ENCODE measurements at regions not wholly inside any gene's neighbourhood (a gene's known extent, or its start where the extent isn't known, plus 50 kb on each side); places are given as distances from the start of the nearest gene placed in this dataset.

GRCh38 chr16:49914657-49915056, 58.7 kb upstream of the ZNF423 start:
- WGBS, 2 donors: 52 to 56% methylated on average over 5 of the region's 5 CpGs
- intact Hi-C loops (cut with DNase I): loop anchor here in 1 of 10 donors (10.0 kb wide), 1 partner anchor 420 kb away; no protein-coding TSS in a partner anchor
- no peak for DNase-seq
- Histone ChIP-seq H3K27ac (no peak overlapping the region), H3K4me3 (no peak overlapping the region), H3K9me3 (peaks cover 0 to 3% (median 0%) of the 10 kb centered on the region in 11 donors), H3K27me3 (peaks cover 0 to 13% (median 0%) of the 10 kb centered on the region in 7 donors), H3K4me1 (no peaks in the 10 kb centered on the region), H3K36me3 (no peaks in the 10 kb centered on the region)
- ATAC-seq: no peak
- TF ChIP-seq, protein P1, sequence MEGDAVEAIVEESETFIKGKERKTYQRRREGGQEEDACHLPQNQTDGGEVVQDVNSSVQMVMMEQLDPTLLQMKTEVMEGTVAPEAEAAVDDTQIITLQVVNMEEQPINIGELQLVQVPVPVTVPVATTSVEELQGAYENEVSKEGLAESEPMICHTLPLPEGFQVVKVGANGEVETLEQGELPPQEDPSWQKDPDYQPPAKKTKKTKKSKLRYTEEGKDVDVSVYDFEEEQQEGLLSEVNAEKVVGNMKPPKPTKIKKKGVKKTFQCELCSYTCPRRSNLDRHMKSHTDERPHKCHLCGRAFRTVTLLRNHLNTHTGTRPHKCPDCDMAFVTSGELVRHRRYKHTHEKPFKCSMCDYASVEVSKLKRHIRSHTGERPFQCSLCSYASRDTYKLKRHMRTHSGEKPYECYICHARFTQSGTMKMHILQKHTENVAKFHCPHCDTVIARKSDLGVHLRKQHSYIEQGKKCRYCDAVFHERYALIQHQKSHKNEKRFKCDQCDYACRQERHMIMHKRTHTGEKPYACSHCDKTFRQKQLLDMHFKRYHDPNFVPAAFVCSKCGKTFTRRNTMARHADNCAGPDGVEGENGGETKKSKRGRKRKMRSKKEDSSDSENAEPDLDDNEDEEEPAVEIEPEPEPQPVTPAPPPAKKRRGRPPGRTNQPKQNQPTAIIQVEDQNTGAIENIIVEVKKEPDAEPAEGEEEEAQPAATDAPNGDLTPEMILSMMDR (IDR thresholded peaks at IDR 0.05): no peak

GRCh38 chr16:49918257-49918656, 62.3 kb upstream of the ZNF423 start:
- TF ChIP-seq, protein P1 (IDR thresholded peaks at IDR 0.05): no peak
- Histone ChIP-seq H3K9me3 (no peaks in the 10 kb centered on the region), H3K27me3 (peaks cover 0 to 22% (median 4%) of the 10 kb centered on the region in 7 donors), H3K27ac (no peak overlapping the region), H3K4me1 (peaks cover 0 to 4% (median 0%) of the 10 kb centered on the region in 9 donors), H3K4me3 (no peak overlapping the region), H3K36me3 (no peaks in the 10 kb centered on the region)
- WGBS, 2 donors: 89 to 92% methylated on average over 8 of the region's 8 CpGs
- intact Hi-C loops (cut with DNase I): loop anchor here in 1 of 10 donors (10.0 kb wide), 1 partner anchor 423 kb away; no protein-coding TSS in a partner anchor
- ATAC-seq (no peak), DNase-seq (no peak)

GRCh38 chr16:49919327-49919726, 63.4 kb upstream of the ZNF423 start:
- H3K9me3 ChIP-seq: no peaks in the 10 kb centered on the region
- intact Hi-C loops (cut with DNase I): loop anchor here in 1 of 10 donors (10.0 kb wide), 1 partner anchor 425 kb away; no protein-coding TSS in a partner anchor
- H3K4me1 ChIP-seq: peaks cover 0 to 4% (median 0%) of the 10 kb centered on the region in 9 donors
- no peaks in the 10 kb centered on the region for H3K36me3 ChIP-seq
- peaks cover 0 to 22% (median 4%) of the 10 kb centered on the region in 7 donors for H3K27me3 ChIP-seq
- no peak overlapping the region for H3K4me3 ChIP-seq
- DNase-seq: no peak
- 93 to 98% methylated on average over 3 of the region's 3 CpGs for WGBS, 2 donors
- no peak overlapping the region for H3K27ac ChIP-seq
- ATAC-seq: no peak
- TF ChIP-seq, protein P1 (IDR thresholded peaks at IDR 0.05): no peak

- Histone ChIP-seq H3K27me3 (peaks cover 0 to 22% (median 6%) of the 10 kb centered on the region in 7 donors), H3K27ac (no peak overlapping the region), H3K9me3 (no peaks in the 10 kb centered on the region), H3K36me3 (no peaks in the 10 kb centered on the region), H3K4me3 (no peak overlapping the region), H3K4me1 (peaks cover 0 to 4% (median 0%) of the 10 kb centered on the region in 9 donors)
- intact Hi-C loops (cut with DNase I): loop anchor here in 8 of 10 donors (2.0 to 10.0 kb wide), 5 partner anchors 313 to 513 kb away; no protein-coding TSS in a partner anchor
- DNase-seq (no peak), ATAC-seq (no peak)
- WGBS, 2 donors: 82 to 86% methylated on average over 4 of the region's 4 CpGs
- TF ChIP-seq, protein P1 (IDR thresholded peaks at IDR 0.05): no peak
Measured at GRCh38 chr16:49920397-49920796, 64.5 kb upstream of the ZNF423 start.

All from heart right ventricle (tissue), 16 donors.